SK-N-SH treated with all-trans-retinoic acid at 6 μM for 48 hours (cell line): ENCODE measurements at regions not wholly inside any gene's neighbourhood (a gene's known extent, or its start where the extent isn't known, plus 50 kb on each side); places are given as distances from the start of the nearest gene placed in this dataset.

ENCODE experiments used
- ATAC-seq: fragments of 200-7000 bp; cut with Tn5 transposase; 3 replicates; pipeline ENCODE4 v1.9.1; 2020; ENCODE audit warnings: mild to moderate bottlenecking, moderate library complexity
- ARNTL ChIP-seq: fragments of 450-650 bp; formaldehyde crosslinking; IDR thresholded peaks from 2 replicates; pipeline ENCODE4 v1.5.0; 2020; ENCODE audit warnings: low read depth, mild to moderate bottlenecking, moderate library complexity, borderline replicate concordance
- BACH2 ChIP-seq: fragments of 250-450 bp; sonication (Bioruptor Pico); IDR thresholded peaks from 2 replicates; pipeline ENCODE4 v1.9.0; 2021; ENCODE audit warnings: mild to moderate bottlenecking, borderline replicate concordance
- CSDC2 ChIP-seq: fragments of 250-450 bp; sonication (Bioruptor Pico); IDR thresholded peaks from 2 replicates; pipeline ENCODE4 v1.5.0; 2020; ENCODE audit warnings: mild to moderate bottlenecking, moderate library complexity
- ESRRG ChIP-seq: fragments of 250-450 bp; sonication (Bioruptor Pico); IDR thresholded peaks from 2 replicates; pipeline ENCODE4 v1.6.1; 2021; ENCODE audit warnings: mild to moderate bottlenecking
- GLIS3 ChIP-seq: fragments of 250-450 bp; sonication (Bioruptor Pico); IDR thresholded peaks from 2 replicates; pipeline ENCODE4 v1.5.0; 2020; ENCODE audit warnings: mild to moderate bottlenecking, moderate library complexity
- ISL1 ChIP-seq: fragments of 250-450 bp; sonication (Bioruptor Pico); IDR thresholded peaks from 2 replicates; pipeline ENCODE4 v2.1.2; 2022; ENCODE audit warnings: mild to moderate bottlenecking, moderate library complexity
- OSR1 ChIP-seq: fragments of 250-450 bp; sonication (Bioruptor Pico); IDR thresholded peaks from 2 replicates; pipeline ENCODE4 v1.8.0; 2022; ENCODE audit warnings: moderate library complexity, mild to moderate bottlenecking, inconsistent platforms
- PPARA ChIP-seq: fragments of 250-450 bp; sonication (Bioruptor Pico); IDR thresholded peaks from 2 replicates; pipeline ENCODE4 v1.5.0; 2020; ENCODE audit warnings: mild to moderate bottlenecking, borderline replicate concordance
- RARB ChIP-seq: fragments of 250-450 bp; sonication (Bioruptor Pico); IDR thresholded peaks from 2 replicates; pipeline ENCODE4 v1.8.0; 2021; ENCODE audit warnings: mild to moderate bottlenecking, moderate library complexity
- SNAI2 ChIP-seq: fragments of 250-450 bp; sonication (Bioruptor Pico); IDR thresholded peaks from 2 replicates; pipeline ENCODE4 v1.5.0; 2020; ENCODE audit warnings: mild to moderate bottlenecking, moderate library complexity
- TCF4 ChIP-seq: fragments of 250-450 bp; sonication (Bioruptor Pico); IDR thresholded peaks from 2 replicates; pipeline ENCODE4 v1.8.0; 2021; ENCODE audit warnings: mild to moderate bottlenecking, moderate library complexity, borderline replicate concordance
- TOX ChIP-seq: fragments of 250-450 bp; sonication (Bioruptor Pico); IDR thresholded peaks from 2 replicates; pipeline ENCODE4 v1.8.0; 2021; ENCODE audit warnings: mild to moderate bottlenecking, moderate library complexity, borderline replicate concordance
- ZC3H10 ChIP-seq: fragments of 250-450 bp; sonication (Bioruptor Pico); IDR thresholded peaks from 2 replicates; pipeline ENCODE4 v1.5.1; 2021; ENCODE audit warnings: mild to moderate bottlenecking, moderate library complexity
- ZFP3 ChIP-seq: fragments of 250-450 bp; sonication (Bioruptor Pico); IDR thresholded peaks from 2 replicates; pipeline ENCODE4 v1.5.0; 2020; ENCODE audit warnings: mild to moderate bottlenecking, moderate library complexity
- ZFP30 ChIP-seq: fragments of 450-650 bp; formaldehyde crosslinking; IDR thresholded peaks from 2 replicates; pipeline ENCODE4 v1.5.0; 2022; ENCODE audit warnings: mild to moderate bottlenecking, moderate library complexity
- ZNF565 ChIP-seq: fragments of 450-650 bp; formaldehyde crosslinking; conservative IDR thresholded peaks from 2 replicates; pipeline ENCODE4 v1.5.0; 2020; ENCODE audit warnings: low read depth, mild to moderate bottlenecking, moderate library complexity
- ZNF70 ChIP-seq: fragments of 450-650 bp; formaldehyde crosslinking; IDR thresholded peaks from 2 replicates; pipeline ENCODE4 v1.5.0; 2020; ENCODE audit warnings: mild to moderate bottlenecking, moderate library complexity
- ZNF8 ChIP-seq: fragments of 450-650 bp; formaldehyde crosslinking; IDR thresholded peaks from 2 replicates; pipeline ENCODE4 v1.5.0; 2020; ENCODE audit warnings: mild to moderate bottlenecking, moderate library complexity
- TF ChIP-seq, protein P1 (sequence below): fragments of 250-450 bp; sonication (Bioruptor Pico); IDR thresholded peaks from 2 replicates; pipeline ENCODE4 v1.5.1; 2021; ENCODE audit warnings: mild to moderate bottlenecking, moderate library complexity
- TF ChIP-seq, protein P2 (sequence below): fragments of 250-450 bp; sonication (Bioruptor Pico); IDR thresholded peaks from 2 replicates; pipeline ENCODE4 v1.8.0; 2021; ENCODE audit warnings: low read depth, mild to moderate bottlenecking, moderate library complexity, borderline replicate concordance
- TF ChIP-seq, protein P3 (sequence below): fragments of 250-450 bp; sonication (Bioruptor Pico); IDR thresholded peaks from 2 replicates; pipeline ENCODE4 v1.5.0; 2020; ENCODE audit warnings: mild to moderate bottlenecking, moderate library complexity
- TF ChIP-seq, protein P4 (sequence below): fragments of 250-450 bp; sonication (Bioruptor Pico); IDR thresholded peaks from 2 replicates; pipeline ENCODE4 v1.5.1; 2020; ENCODE audit warnings: low read depth, mild to moderate bottlenecking, moderate library complexity

DNA sequence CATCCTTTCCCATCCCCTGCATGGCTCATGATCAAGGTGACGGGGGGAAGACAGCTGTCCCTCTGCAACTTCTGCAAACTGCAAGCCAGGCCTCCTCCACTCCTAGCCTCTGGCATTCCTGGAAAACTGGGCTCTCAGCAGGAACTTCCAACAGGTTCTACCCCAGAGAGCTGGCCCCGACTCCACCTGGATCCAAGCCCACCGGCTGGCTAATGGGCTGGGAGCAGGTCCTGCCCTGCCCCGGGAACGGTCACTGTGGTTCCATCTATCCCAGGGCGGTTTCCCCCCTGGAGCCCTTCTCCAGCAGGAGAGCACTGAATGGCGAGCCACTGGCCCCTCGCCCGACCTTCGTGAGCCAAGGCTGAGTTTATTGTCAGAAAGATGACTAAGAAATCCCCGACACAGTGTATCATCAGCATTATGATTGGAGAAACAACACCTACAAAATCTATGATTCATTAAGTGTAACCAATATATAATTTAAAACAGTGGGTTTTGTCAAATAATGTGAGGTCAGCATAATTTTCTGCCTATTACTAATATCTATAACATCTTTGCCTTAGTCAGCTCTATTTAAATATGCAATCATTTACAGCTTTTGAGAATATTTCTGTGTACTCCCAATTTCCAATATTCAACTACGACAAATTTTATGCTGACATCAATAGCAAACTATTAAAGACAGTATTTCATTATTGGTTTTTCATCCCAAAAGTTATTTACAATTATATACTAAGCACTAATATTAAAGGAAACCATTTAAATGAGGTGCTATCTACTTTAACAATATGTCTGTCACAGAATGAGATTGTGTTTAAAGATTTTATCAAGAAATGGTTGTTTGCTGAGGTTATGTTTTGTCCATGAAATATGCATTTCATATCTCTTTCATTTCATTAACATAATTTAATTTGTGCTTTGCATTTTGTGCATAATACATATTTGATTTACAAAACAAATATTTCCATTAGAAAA, 133.0 kb downstream of the URI1 start:
- no peak for TF ChIP-seq ARNTL (CRISPR knock-in tag)
- TF ChIP-seq ZFP30 (CRISPR knock-in tag) = no peak
- TF ChIP-seq SNAI2 (CRISPR knock-in tag) = no peak
- TF ChIP-seq, all 23 proteins: peak for 0
- no peak for ATAC-seq

DNA sequence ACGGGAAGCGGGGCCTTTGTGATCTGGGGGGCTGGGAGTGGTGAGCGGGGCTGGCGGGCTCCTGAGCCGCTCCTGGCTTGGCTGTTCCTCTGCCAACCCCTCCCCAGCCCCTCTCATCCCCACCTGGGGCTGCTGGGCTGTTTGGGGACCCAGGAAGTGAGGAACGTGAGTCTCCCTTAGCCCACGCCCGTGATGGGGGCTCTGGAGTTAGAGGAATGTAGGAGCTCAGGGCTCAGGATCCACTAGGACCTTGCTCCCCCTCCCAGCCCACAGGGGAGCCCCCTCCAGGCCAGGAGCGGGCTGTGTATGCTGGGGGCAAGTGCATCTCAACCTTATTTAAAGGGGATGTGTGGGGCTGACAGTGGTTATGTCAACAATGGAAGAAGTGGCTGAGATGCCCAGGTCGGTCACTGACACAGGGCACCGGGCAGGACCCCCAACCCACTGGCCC, 134.1 kb downstream of the URI1 start:
- no peak for TF ChIP-seq ZNF8 (CRISPR knock-in tag)
- TF ChIP-seq ARNTL (CRISPR knock-in tag) = no peak
- TF ChIP-seq, protein P1, sequence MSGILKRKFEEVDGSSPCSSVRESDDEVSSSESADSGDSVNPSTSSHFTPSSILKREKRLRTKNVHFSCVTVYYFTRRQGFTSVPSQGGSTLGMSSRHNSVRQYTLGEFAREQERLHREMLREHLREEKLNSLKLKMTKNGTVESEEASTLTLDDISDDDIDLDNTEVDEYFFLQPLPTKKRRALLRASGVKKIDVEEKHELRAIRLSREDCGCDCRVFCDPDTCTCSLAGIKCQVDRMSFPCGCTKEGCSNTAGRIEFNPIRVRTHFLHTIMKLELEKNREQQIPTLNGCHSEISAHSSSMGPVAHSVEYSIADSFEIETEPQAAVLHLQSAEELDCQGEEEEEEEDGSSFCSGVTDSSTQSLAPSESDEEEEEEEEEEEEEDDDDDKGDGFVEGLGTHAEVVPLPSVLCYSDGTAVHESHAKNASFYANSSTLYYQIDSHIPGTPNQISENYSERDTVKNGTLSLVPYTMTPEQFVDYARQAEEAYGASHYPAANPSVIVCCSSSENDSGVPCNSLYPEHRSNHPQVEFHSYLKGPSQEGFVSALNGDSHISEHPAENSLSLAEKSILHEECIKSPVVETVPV = no peak
- TF ChIP-seq ESRRG (CRISPR knock-in tag) = no peak
- no peak for TF ChIP-seq RARB (CRISPR knock-in tag)
- TF ChIP-seq GLIS3 (CRISPR knock-in tag) = no peak
- TF ChIP-seq BACH2 (CRISPR knock-in tag) = no peak
- no peak for TF ChIP-seq TOX (CRISPR knock-in tag)
- TF ChIP-seq, protein P2, sequence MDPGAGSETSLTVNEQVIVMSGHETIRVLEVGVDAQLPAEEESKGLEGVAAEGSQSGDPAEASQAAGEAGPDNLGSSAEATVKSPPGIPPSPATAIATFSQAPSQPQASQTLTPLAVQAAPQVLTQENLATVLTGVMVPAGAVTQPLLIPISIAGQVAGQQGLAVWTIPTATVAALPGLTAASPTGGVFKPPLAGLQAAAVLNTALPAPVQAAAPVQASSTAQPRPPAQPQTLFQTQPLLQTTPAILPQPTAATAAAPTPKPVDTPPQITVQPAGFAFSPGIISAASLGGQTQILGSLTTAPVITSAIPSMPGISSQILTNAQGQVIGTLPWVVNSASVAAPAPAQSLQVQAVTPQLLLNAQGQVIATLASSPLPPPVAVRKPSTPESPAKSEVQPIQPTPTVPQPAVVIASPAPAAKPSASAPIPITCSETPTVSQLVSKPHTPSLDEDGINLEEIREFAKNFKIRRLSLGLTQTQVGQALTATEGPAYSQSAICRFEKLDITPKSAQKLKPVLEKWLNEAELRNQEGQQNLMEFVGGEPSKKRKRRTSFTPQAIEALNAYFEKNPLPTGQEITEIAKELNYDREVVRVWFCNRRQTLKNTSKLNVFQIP (CRISPR knock-in tag) = no peak
- TF ChIP-seq, protein P3, sequence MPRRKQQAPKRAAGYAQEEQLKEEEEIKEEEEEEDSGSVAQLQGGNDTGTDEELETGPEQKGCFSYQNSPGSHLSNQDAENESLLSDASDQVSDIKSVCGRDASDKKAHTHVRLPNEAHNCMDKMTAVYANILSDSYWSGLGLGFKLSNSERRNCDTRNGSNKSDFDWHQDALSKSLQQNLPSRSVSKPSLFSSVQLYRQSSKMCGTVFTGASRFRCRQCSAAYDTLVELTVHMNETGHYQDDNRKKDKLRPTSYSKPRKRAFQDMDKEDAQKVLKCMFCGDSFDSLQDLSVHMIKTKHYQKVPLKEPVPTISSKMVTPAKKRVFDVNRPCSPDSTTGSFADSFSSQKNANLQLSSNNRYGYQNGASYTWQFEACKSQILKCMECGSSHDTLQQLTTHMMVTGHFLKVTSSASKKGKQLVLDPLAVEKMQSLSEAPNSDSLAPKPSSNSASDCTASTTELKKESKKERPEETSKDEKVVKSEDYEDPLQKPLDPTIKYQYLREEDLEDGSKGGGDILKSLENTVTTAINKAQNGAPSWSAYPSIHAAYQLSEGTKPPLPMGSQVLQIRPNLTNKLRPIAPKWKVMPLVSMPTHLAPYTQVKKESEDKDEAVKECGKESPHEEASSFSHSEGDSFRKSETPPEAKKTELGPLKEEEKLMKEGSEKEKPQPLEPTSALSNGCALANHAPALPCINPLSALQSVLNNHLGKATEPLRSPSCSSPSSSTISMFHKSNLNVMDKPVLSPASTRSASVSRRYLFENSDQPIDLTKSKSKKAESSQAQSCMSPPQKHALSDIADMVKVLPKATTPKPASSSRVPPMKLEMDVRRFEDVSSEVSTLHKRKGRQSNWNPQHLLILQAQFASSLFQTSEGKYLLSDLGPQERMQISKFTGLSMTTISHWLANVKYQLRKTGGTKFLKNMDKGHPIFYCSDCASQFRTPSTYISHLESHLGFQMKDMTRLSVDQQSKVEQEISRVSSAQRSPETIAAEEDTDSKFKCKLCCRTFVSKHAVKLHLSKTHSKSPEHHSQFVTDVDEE (CRISPR knock-in tag) = no peak
- no peak for TF ChIP-seq ZFP30 (CRISPR knock-in tag)
- no peak for TF ChIP-seq CSDC2
- TF ChIP-seq PPARA (CRISPR knock-in tag) = no peak
- TF ChIP-seq ZC3H10 (CRISPR knock-in tag) = no peak
- TF ChIP-seq TCF4 (CRISPR knock-in tag) = no peak
- no peak for TF ChIP-seq ZNF565 (CRISPR knock-in tag)
- no peak for ATAC-seq

DNA sequence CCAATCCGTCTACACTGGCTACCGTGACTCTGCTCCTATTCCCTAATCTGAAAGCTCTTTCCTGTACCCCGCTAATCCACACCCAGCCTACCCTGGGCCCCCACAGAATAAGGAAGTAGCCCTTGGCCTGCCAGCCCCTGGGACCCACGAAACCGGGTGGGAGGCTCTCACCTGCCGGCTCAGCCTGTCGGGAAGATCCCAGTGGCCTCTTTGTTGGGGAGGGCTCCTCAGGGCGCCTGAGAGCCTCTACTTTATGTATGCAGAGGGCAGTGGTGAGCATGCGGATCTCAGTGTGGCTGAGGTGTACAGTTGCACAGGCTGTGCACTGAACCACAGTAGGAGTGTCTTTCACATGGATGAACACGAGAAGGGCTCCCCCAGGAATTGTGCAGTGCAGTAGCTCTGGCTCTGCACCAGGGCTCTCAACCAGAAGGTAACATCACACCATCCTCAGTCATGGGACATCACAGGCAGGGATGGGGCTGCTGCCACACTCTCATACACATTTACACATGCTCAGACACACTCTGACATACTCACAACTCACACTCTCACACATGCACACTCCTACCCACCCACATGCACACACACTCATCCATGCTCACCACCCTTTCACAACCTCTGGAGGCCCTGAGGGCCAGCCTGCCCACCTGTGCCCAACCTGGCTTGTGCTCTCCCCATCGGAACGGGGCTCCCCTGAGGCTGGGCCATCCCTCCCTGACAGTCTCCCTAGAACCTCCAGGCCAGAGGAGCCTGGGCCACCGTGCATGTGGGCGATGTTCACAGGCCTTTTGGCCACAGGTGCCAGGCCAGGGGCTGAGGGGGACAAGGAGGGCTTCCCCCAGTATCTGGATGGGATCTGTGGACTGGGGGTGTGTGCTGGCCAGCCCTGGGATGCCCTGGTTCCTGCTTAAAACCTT, 135.0 kb downstream of the URI1 start:
- no peak for ATAC-seq
- TF ChIP-seq, protein P4, sequence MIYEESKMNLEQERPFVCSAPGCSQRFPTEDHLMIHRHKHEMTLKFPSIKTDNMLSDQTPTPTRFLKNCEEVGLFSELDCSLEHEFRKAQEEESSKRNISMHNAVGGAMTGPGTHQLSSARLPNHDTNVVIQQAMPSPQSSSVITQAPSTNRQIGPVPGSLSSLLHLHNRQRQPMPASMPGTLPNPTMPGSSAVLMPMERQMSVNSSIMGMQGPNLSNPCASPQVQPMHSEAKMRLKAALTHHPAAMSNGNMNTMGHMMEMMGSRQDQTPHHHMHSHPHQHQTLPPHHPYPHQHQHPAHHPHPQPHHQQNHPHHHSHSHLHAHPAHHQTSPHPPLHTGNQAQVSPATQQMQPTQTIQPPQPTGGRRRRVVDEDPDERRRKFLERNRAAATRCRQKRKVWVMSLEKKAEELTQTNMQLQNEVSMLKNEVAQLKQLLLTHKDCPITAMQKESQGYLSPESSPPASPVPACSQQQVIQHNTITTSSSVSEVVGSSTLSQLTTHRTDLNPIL (CRISPR knock-in tag) = no peak
- no peak for TF ChIP-seq TOX (CRISPR knock-in tag)
- TF ChIP-seq ZFP3 = no peak
- no peak for TF ChIP-seq OSR1 (CRISPR knock-in tag)
- no peak for TF ChIP-seq ISL1
- no peak for TF ChIP-seq ZNF565 (CRISPR knock-in tag)
- TF ChIP-seq CSDC2 = no peak
- no peak for TF ChIP-seq ZNF70 (CRISPR knock-in tag)
- no peak for TF ChIP-seq ZNF8 (CRISPR knock-in tag)
- TF ChIP-seq GLIS3 (CRISPR knock-in tag) = no peak
- TF ChIP-seq, all 23 proteins: peak for 0
